Uterus (tissue), 3 donors: ENCODE measurements at regions not wholly inside any gene's neighbourhood (a gene's known extent, or its start where the extent isn't known, plus 50 kb on each side); places are given as distances from the start of the nearest gene placed in this dataset.

Source experiments
- DNase-seq, 2 donors: peaks; one replicate each; pipeline ENCODE4 v3.0.0-alpha.2; 2019 to 2020
- H3K27ac ChIP-seq, 2 donors: fragments of 200-600 bp; sonication (generic); 1 replicate in 1 of 2; 2 replicates in 1 of 2; pipeline ENCODE4 v1.5.1; 2016 to 2018
- H3K27me3 ChIP-seq, 2 donors: fragments of 200-600 bp; sonication (generic); one replicate each; pipeline ENCODE4 v1.5.1; 2018 to 2019; ENCODE audit warnings: control low read depth in 1 of 2
- H3K36me3 ChIP-seq, 2 donors: fragments of 200-600 bp; sonication (generic); one replicate each; pipeline ENCODE4 v1.5.1; 2019; ENCODE audit warnings: control low read depth in 1 of 2
- H3K4me1 ChIP-seq, 2 donors: fragments of 200-600 bp; sonication (generic); one replicate each; pipeline ENCODE4 v1.5.1; 2018 to 2019; ENCODE audit warnings: control low read depth in 1 of 2
- H3K4me3 ChIP-seq, 2 donors: fragments of 200-600 bp; sonication (generic); 1 replicate in 1 of 2; 2 replicates in 1 of 2; pipeline ENCODE4 v1.5.1; 2018 to 2019; ENCODE audit warnings: mild to moderate bottlenecking in 1 of 2
- H3K9me3 ChIP-seq, 2 donors: fragments of 200-600 bp; sonication (generic); one replicate each; pipeline ENCODE4 v1.5.1; 2019; ENCODE audit warnings: control low read depth in 1 of 2
- CTCF ChIP-seq, 4 experiments: fragments of 200-600 bp in 2 of 4; fragments of 450-650 bp in 2 of 4; sonication (generic) in 2 of 4; IDR thresholded peaks; one replicate each; pipeline ENCODE4 v1.5.1; 2016 to 2019; ENCODE audit warnings: antibody characterized with exemption in 4 of 4, mild to moderate bottlenecking in 2 of 4, moderate library complexity in 1 of 4
- POLR2A ChIP-seq, 2 donors: fragments of 450-650 bp; IDR thresholded peaks; one replicate each; pipeline ENCODE4 v1.6.1; 2016; ENCODE audit warnings: antibody characterized with exemption in 2 of 2, mild to moderate bottlenecking in 1 of 2, moderate library complexity in 1 of 2
- intact Hi-C: fragments of 100-400 bp; cut with DNase I; formaldehyde crosslinking; loops from one replicate; pipeline ENCODE4 v1.15.1; 2023; ENCODE audit warnings: low total_unique reads
- donor health status: DM: yes; HTN: yes; CAD: no.

- TF ChIP-seq CTCF (IDR thresholded peaks at IDR 0.05) (no peak), POLR2A (IDR thresholded peaks at IDR 0.05) (no peak)
- no peaks in the 10 kb centered on the region for H3K4me1 ChIP-seq
- no peaks in the 10 kb centered on the region for H3K27me3 ChIP-seq
- H3K36me3 ChIP-seq: no peaks in the 10 kb centered on the region
- H3K9me3 ChIP-seq: no peaks in the 10 kb centered on the region
- H3K4me3 ChIP-seq: no peak overlapping the region
- DNase-seq: no peak
- no peak overlapping the region for H3K27ac ChIP-seq
- intact Hi-C loops: no loop called here
Observed at GRCh38 chr3:144244662-144245061, 273.0 kb downstream of the DIPK2A start.

- Histone ChIP-seq H3K36me3 (no peaks in the 10 kb centered on the region), H3K4me3 (no peak overlapping the region), H3K9me3 (no peaks in the 10 kb centered on the region), H3K27me3 (no peaks in the 10 kb centered on the region), H3K27ac (no peak overlapping the region), H3K4me1 (no peaks in the 10 kb centered on the region)
- TF ChIP-seq CTCF (IDR thresholded peaks at IDR 0.05) (no peak), POLR2A (IDR thresholded peaks at IDR 0.05) (no peak)
- intact Hi-C loops: no loop called here
- no peak for DNase-seq
Observed at GRCh38 chr3:144252896-144253295, 281.3 kb downstream of the DIPK2A start.

GRCh38 chr3:144257381-144257780, 285.8 kb downstream of the DIPK2A start:
- H3K9me3 ChIP-seq: no peaks in the 10 kb centered on the region
- H3K27me3 ChIP-seq: no peaks in the 10 kb centered on the region
- no peak overlapping the region for H3K27ac ChIP-seq
- no peaks in the 10 kb centered on the region for H3K4me1 ChIP-seq
- H3K36me3 ChIP-seq: no peaks in the 10 kb centered on the region
- TF ChIP-seq CTCF (IDR thresholded peaks at IDR 0.05) (no peak), POLR2A (IDR thresholded peaks at IDR 0.05) (no peak)
- H3K4me3 ChIP-seq: no peak overlapping the region
- DNase-seq: no peak
- intact Hi-C loops: no loop called here

GRCh38 chr3:144259267-144259666, 287.6 kb downstream of the DIPK2A start:
- DNase-seq: no peak
- no peaks in the 10 kb centered on the region for H3K36me3 ChIP-seq
- H3K4me3 ChIP-seq: no peak overlapping the region
- no peaks in the 10 kb centered on the region for H3K4me1 ChIP-seq
- intact Hi-C loops: no loop called here
- no peaks in the 10 kb centered on the region for H3K27me3 ChIP-seq
- no peak overlapping the region for H3K27ac ChIP-seq
- no peaks in the 10 kb centered on the region for H3K9me3 ChIP-seq
- TF ChIP-seq CTCF (IDR thresholded peaks at IDR 0.05) (no peak), POLR2A (IDR thresholded peaks at IDR 0.05) (no peak)

- intact Hi-C loops: no loop called here
- no peak for DNase-seq
- Histone ChIP-seq H3K4me3 (no peak overlapping the region), H3K36me3 (no peaks in the 10 kb centered on the region), H3K27me3 (no peaks in the 10 kb centered on the region), H3K4me1 (no peaks in the 10 kb centered on the region), H3K27ac (no peak overlapping the region), H3K9me3 (no peaks in the 10 kb centered on the region)
- TF ChIP-seq CTCF (IDR thresholded peaks at IDR 0.05): no peak
- no peak for TF ChIP-seq POLR2A (IDR thresholded peaks at IDR 0.05)
Observed at GRCh38 chr3:144263706-144264105, 292.1 kb downstream of the DIPK2A start.
